ENCODE measurements at regions not wholly inside any gene's neighbourhood (a gene's known extent, or its start where the extent isn't known, plus 50 kb on each side); places are given as distances from the start of the nearest gene placed in this dataset.

DNA sequence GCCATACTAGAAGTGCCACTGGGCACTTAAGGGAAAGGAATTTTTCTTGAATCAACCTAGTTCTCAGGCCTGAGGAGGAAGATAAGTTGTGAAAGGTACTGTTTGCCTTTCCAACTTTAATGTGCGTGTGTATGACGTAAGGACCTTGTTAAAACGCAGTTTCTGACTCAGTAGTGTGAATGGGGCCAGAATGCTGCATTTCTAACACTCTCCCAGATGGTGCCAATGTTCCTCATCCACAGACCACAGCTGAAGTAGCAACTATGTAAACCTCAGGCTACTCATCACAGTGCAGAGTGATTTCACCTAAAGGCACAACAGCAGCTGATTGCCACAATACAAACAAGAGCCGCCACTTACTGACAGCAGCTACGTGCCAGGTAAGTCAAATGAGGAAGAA lies 103.6 kb downstream of the OTOL1 start:
- TF ChIP-seq, protein P1, sequence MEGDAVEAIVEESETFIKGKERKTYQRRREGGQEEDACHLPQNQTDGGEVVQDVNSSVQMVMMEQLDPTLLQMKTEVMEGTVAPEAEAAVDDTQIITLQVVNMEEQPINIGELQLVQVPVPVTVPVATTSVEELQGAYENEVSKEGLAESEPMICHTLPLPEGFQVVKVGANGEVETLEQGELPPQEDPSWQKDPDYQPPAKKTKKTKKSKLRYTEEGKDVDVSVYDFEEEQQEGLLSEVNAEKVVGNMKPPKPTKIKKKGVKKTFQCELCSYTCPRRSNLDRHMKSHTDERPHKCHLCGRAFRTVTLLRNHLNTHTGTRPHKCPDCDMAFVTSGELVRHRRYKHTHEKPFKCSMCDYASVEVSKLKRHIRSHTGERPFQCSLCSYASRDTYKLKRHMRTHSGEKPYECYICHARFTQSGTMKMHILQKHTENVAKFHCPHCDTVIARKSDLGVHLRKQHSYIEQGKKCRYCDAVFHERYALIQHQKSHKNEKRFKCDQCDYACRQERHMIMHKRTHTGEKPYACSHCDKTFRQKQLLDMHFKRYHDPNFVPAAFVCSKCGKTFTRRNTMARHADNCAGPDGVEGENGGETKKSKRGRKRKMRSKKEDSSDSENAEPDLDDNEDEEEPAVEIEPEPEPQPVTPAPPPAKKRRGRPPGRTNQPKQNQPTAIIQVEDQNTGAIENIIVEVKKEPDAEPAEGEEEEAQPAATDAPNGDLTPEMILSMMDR (IDR thresholded peaks at IDR 0.05; ENCODE audit: low read depth, low read length): no peak
- no peak for TF ChIP-seq EZH2phosphoT487 (IDR thresholded peaks at IDR 0.05; ENCODE audit: low read depth)

Data from OCI-LY3 (cell line).